HG02763 (cell line): ENCODE measurements at regions not wholly inside any gene's neighbourhood (a gene's known extent, or its start where the extent isn't known, plus 50 kb on each side); places are given as distances from the start of the nearest gene placed in this dataset.

Source experiments
- ATAC-seq: cut with Tn5 transposase; IDR thresholded peaks from one replicate; pipeline ENCODE4 v1.9.1; 2021; ENCODE audit warnings: mild to moderate bottlenecking, moderate library complexity; ENCODE audit not compliant: unreplicated experiment

DNA sequence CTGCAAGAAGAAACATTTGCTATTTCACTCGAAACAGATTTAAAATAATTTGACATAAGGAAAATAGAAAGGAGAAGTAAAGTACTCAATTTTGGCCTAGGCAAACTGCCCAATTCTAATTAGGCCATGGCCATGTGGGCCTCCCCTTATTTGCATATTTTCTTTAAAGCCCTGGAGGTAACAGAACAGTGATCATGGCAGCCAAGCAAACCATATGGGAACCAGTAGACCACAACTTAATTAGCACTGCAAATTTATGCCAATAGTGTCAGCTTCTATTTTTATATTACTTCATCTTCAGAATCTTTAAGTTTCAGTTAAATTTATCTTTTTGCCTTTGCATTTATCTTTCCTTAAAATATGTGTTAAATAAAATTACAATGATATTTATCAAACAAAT lies 63.3 kb upstream of the THSD7A start:
- ATAC-seq, result no peak

DNA sequence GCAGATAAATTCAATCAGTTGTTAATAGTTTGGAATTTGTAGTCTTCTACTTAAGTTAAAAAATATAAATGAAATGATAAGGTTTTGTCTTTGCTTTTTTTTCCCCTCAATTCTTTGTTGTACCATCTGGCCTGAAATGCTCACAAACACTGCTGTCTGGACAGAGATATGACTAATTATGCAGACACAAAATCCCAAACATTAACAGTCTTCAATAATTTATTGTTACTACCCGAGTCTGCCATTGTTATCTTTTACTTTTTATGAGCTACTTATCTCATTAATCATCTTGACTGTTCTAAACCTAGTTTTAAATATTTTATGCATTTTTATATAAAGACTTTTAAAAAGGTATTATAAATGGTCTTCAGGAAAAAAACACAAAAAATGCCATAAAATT lies 64.7 kb upstream of the THSD7A start:
- ATAC-seq, result no peak

DNA sequence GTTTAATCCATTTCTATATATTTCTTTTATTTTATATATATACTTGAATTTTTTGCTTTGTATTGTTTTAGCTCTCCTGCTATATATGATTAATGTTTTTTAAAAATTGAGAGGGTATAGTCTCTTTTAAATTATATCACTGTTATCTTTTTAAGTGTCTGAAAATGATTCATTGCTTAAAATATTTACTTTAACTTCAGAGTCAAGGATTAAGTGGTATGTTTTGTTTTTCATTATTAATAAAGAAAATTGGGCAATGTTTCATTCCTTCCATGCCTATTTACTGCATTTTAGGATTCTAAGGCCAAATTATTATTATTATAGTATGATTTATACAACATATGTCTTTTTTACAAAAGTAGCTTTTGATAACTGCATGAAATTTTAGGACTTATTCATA lies 67.2 kb upstream of the THSD7A start:
- ATAC-seq, result no peak

DNA sequence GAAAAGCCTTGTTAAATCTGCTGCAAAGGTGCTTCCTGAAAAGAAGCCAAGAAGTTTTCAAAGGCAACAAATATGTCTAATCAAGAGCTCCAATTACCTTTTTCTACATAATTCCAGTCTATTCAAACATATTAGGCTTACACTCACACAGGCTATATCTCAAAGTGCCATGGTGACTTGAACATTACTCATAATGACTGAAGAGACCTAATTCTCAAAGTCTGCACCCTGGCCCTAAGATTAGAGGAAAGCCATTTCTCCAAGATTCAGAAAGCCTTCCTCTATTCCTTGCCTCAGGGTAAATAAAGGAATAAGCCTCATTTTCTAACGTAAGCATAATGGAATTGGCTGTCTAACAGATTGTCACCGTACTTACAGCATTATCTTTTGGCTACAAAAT lies 78.3 kb upstream of the THSD7A start:
- no peak for ATAC-seq

DNA sequence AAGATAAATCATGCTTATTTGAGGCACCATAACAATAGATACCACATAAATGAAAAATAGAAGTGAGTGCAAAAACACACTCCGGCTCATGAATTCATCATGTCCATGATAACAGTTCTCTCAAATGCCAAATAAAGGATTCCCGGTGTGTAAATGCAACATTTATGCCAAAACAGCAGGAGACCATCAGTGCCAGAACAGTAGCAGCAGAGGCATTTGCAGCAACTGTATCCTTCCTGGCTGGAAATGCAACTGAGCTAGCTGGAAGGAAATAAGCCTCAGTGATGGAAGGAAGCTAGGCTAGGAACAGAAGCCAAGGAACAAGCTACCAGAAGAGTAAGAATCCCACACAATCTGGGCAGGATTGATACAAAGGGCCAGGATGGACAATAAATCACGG lies 79.9 kb upstream of the THSD7A start:
- no peak for ATAC-seq

DNA sequence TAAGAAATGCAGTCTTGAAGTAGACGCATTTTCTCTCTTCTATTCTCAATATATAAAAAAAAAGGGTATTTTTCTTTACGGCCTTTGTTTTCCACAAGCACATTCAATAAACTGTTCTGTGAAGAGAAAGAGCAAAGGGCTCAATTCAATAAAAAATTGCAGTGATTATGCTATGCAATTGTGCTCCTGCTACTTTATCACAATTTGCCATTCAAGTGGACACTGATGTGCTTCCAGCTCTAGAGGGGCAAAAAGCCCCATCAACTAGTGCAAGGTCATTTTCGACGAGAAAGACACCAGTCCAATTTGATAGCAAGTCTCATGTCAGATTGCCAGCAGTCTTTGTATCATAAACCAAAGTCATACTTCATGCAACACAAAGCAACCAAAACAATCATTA lies 82.6 kb upstream of the THSD7A start:
- ATAC-seq, result no peak

DNA sequence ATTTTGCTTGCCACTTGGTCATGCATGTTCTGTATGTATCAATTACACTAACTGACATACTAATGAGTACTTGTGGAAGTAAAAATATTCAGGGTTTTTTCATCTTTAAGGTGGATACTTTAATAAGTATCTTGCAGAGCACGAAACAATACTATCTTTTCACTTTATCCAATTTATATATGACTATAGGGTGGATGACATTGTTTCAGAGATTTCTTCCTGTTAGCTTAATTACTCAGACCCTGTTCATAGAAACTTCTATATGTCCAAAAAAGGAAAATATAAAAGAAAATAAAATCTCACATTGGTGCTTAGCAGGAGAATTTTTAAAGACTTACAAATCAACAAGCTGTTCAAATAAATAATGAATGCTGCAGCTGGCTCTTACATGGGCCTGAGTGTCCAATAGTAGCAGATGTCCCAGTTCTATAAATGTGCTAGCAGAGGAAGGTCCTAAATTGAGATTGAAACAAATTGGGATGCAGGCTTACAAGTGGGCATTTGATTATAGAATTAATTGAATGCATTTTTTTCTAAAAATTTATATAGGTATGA lies 91.5 kb upstream of the THSD7A start:
- ATAC-seq, result no peak

DNA sequence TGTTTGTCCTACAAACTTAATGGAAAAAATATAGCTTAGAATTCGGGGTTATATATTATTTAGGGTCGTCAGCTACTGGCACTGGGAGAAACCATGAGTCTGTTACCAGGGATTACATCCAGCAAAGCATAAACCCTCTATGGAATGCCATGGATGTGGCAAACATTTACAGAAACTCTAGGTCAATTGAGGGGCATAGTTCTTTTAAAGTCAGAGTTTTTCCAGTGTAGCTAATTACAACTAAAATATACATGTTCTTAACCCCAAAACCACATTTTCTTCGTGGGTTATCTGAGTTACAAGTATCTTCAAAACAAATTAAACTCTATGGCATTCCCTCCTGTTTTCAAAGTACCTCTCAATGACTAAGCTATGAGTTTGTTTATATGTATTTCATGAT lies 99.3 kb upstream of the THSD7A start:
- no peak for ATAC-seq

DNA sequence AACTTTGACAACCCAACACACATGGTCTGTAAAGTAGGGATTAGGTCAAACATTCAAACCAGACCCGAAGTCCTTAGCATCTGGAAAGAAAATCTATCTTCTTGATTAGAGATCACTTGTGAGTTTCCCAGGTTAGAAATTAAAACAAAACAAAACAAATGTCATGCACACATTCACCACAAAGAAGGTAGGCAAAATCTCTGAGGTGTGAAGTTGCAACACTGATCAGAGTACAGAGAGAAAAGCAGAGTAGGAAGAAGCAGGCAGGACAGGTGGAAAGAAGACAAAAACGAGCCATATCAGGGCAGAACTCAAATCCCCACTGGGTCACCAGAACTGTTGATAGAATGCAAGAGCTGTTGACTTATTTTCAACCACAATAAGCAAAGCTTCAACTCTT lies 102.8 kb upstream of the THSD7A start:
- ATAC-seq, result no peak

DNA sequence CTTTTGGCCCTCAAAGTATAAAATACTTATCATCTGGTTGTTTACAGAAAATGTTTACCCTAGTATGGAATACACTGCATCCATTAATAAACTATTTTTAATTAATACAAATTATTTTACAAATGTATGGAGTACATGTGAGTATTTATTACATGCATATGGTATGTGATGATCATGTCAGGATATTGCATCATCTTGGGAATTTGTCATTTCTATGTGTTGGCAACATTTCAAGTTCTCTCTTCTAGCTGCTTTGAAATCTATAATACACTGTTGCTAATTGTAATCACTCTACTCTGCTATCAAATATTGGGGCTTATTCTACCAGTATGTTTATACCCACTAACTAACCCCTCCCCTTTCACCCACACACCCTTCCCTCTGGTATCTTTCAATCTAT lies 103.9 kb upstream of the THSD7A start:
- ATAC-seq, result no peak

DNA sequence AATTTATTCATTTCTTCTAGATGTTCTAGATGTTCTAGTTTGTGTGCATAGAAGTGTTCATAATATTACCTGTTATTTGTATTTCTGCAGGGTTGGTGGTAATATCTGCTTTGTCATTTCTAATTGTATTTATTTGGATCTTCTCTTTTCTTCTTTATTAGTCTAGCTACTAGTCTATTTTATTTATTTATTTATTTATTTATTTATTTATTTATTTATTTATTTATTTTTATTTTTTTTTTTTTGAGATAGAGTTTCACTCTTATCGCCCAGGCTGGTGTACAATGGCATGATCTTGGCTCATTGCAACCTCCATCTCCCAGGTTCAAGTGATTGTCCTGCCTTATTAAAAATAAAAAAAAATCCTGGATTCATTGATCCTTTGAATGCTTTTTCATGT lies 114.8 kb upstream of the THSD7A start:
- ATAC-seq, result no peak

DNA sequence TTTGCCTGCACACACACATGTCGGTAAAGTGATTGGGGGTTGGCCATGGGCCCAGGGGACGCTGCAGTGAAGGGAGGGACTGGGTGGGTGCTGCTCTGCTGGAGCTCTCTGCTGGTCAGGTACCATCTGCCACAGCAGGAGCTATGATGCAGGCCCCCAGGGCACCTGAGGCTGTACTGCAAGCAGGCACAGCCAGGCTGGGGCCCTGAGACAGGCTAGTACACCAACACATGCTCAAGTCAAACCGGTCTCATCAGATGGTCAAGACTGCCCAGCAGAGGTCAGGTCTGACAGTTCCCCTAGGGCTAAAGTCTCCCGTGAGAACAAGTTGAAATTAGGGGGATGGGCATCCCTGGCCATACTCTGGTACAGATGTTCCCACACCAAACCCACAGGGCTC lies 118.3 kb upstream of the THSD7A start:
- ATAC-seq, result no peak

DNA sequence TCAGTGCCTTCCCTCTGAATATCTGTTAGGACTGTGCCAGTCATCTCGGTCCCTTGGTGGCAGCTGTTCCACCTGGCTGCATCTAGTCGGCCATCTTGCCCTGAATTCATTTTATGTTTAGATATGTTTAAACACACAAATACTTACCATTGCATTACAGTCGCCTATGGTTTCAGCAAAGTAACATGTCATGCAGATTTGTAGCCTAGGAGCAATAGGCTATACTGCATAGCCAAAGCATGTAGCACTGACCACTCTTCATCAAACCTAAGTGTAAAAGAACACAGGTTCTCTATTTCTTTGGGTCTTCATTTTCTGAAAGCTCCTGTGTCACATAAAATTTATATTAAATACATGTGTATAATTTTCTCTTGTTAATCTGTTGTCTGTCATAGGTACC lies 118.9 kb upstream of the THSD7A start:
- no peak for ATAC-seq

DNA sequence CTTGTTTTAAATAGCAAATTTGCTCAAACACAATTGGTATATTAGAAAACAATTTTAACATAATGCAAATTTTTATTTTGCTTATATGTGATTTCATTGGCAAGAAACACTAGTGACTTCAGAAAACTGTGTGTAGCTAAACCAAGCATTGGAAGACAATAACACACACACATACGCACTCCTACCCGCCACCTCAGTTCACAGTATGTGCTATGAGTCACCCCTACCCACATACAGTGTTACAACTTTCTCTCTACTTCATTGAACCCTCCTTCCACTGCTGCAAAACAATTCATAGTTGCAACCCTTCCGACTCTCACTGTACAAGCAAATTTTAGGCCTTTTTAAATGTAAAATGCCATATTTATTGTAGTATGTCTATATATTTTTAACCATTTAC lies 119.9 kb upstream of the THSD7A start:
- no peak for ATAC-seq

DNA sequence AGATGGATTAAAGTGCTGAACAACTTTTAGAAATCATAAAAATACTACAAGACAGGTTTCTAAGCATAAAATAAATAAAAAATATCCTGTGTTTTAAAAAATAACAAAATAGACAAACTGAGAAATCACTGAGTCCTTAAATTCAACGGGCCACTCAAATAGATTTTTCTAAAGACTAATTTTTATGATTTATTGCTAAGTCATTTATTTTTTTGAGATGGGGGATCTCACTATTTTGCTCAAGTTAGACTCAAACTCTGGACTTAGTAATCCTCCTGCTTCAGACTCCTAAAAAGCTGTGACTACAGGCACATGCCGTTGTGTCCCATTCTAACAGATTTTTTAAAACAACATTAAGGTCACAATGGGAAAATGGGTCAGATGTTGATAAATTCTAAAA lies 121.0 kb upstream of the THSD7A start:
- no peak for ATAC-seq

DNA sequence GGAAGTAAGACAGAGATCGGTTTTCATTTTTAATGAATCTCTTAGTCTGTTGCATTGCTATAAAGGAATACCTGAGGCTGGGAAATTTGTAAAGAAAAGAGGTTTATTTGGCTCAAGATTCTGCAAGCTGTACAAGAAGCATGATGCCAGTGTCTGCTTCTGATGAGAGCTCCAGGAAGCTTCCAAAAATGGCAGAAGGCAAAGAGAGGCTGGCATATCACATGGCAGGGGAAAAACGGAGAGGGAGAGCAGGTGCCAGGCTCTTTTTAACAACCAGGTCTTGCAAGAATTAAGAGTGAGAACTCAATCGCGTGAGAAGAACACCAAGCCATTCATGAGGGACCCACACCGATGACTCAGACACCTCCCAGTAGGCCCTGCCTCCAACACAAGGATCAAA lies 125.0 kb upstream of the THSD7A start:
- no peak for ATAC-seq

DNA sequence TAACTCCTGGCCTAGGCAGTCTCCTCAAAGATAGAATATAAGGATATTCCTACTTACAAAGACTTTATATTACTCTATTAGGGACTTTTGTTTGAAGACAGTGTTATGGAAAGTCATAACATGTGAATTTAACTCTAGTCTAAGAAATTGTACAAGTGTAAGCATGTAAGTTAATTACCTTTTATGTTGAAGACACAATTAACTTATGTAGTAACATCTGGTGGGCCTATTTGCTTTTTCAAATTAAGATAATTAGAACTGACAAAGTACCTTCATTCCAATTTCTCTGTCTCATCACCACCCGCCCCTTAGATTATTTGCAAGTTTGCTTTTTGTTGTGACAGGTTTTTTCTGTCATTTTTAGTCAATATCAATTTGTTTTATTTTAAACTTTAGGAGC lies 126.0 kb upstream of the THSD7A start:
- no peak for ATAC-seq

DNA sequence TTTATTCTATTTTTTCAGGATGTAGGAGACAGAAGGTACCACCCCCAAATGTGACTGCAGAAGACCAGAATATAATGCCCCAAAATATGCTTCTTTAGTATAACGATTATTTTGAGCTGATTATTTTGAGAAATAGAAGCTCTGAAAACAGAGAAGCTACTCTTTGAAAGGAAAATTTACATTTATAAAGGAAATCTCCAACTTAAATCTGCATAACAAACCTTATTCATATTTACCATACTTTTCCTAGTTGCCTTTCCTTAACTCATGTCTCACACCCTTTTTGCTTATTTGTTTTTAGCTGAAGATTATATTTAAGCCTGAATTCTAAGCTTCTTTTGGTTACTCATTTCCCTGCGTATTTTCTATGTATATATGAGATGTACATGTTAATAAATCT lies 127.1 kb upstream of the THSD7A start:
- no peak for ATAC-seq

DNA sequence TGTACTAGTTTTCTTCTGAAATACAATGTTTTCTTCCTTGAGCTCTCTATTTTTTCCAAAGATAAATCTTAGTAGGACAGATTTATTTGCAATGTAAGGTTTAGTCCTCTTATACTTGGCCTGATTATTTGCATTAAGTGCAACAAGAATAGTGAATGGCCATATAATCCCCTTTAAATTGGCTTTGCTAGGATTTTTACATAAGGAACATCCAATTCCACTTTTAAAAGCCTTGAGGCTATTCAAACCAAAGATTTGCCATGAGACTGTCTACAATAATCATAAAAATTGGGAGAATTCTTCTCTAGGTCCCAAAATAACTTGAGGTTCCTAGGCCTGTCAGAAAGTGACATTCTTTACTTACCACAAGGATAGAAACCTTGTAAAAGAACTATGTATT lies 128.6 kb upstream of the THSD7A start:
- ATAC-seq, result no peak

DNA sequence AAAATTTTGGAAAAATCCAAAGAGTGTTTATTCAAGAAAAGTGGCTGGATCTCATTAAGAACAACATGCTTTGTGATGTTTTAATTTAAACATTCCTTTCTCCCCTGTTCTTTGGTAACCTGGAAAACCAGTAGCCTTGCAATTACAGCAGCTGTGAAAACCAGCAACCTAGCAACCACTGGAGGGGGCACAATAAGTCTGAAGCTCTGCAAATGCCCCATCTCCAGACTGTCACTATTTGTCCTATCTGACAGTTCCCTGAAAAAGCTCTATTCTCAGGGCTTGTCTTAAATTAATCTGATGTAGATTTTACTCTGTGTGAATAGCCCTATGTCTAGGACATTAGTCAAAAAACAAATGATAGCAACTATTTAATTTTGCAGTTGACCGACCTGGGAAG lies 137.6 kb upstream of the THSD7A start:
- ATAC-seq, result no peak

DNA sequence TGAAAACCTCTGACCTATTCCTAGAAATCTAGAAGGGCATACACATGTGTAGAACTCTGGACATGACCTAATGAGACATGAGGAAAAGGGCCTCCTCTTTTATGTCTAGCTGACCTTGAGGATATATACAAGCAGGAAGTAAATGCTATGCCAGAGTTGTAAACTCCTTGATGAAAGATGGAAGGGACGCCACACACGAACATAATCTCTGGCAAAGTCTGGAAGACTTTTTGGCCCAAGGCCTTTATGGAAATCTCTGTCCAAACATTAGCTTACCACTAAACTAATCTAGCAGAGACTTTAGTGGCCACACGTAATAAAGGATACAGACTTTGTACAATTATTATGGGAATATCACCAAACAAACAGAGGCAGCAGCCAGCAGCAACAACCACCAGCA lies 138.1 kb upstream of the THSD7A start:
- ATAC-seq, result no peak

DNA sequence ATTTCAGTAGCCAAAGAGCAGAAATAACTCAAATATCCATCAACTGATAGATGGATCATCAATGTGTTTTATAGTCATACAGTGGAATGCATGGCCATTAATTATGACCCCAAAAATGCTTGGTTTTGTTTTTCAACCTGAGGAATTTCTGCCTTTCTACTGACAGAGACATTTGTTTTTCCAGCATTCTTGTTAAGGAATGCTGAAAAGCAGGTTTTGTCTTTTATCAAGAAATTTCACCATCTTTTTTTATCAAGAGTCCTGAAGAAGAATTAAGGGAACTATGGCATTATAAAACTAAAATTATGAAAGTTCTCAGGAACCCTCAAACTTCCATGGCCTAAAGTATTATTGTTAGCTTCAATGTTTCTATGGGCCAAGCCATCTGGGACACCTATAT lies 153.4 kb upstream of the THSD7A start:
- ATAC-seq, result no peak

DNA sequence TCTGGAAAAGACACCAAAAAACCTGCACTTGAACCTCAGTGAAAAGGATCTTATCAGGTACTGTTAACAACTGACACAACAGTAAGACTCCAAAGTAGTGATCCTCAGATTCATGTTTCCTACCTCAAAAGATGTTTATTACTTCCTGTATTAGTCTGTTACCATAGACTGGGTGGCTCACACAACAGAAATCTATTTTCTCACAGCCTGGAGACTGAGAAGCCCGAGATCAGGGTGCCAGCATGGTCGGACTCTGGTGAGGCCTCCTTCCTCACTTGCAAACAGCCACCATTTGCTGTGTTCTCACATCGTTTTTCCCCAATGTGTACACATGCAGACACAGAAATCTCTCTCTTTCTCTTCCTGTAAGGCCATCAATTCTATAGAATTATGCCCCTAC lies 154.0 kb upstream of the THSD7A start:
- ATAC-seq, result no peak

DNA sequence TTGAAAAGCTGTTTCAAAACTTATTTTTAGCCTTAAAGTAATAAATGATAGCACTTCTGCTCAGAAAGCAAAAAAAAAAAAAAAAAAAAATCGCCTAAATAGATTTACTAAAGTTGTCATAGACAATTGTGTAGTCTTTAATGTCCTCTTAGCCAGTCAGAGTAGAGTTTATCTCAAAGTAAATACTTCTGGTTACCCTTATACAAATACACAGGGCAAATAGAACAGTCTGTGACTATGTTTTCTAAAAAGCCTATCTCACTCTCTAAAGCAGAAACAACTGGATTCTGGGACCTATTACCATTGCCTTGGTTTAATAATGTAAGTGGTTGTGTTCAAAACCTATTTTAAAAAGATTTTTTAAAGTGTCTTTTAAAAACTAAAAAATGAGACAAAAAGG lies 156.2 kb upstream of the THSD7A start:
- ATAC-seq, result no peak
